Choroid plexus epithelial cell (primary cell): ENCODE measurements at regions not wholly inside any gene's neighbourhood (a gene's known extent, or its start where the extent isn't known, plus 50 kb on each side); places are given as distances from the start of the nearest gene placed in this dataset.

Experiments used
- DNase-seq: peaks from one replicate; pipeline ENCODE4 v3.0.0-alpha.2; 2010; ENCODE audit warnings: low read depth
- H3K4me3 ChIP-seq: 2 replicates; pipeline ENCODE4 v1.5.1; 2011; ENCODE audit warnings: low read depth, mild to moderate bottlenecking, control low read depth, low read length, moderate library complexity
- TF ChIP-seq, protein P1 (sequence below): conservative IDR thresholded peaks from 2 replicates; pipeline ENCODE4 v1.5.1; 2011; ENCODE audit warnings: low read depth, mild to moderate bottlenecking, control low read depth, inconsistent platforms, low read length, moderate library complexity

GRCh38 chr14:89613260-89614008 lies 196.4 kb upstream of the FOXN3 start:
- TF ChIP-seq, protein P1, sequence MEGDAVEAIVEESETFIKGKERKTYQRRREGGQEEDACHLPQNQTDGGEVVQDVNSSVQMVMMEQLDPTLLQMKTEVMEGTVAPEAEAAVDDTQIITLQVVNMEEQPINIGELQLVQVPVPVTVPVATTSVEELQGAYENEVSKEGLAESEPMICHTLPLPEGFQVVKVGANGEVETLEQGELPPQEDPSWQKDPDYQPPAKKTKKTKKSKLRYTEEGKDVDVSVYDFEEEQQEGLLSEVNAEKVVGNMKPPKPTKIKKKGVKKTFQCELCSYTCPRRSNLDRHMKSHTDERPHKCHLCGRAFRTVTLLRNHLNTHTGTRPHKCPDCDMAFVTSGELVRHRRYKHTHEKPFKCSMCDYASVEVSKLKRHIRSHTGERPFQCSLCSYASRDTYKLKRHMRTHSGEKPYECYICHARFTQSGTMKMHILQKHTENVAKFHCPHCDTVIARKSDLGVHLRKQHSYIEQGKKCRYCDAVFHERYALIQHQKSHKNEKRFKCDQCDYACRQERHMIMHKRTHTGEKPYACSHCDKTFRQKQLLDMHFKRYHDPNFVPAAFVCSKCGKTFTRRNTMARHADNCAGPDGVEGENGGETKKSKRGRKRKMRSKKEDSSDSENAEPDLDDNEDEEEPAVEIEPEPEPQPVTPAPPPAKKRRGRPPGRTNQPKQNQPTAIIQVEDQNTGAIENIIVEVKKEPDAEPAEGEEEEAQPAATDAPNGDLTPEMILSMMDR, result no peak
- DNase-seq, result no peak
- H3K4me3 ChIP-seq, result no peak overlapping the region

- DNase-seq, result no peak
- no peak overlapping the region for H3K4me3 ChIP-seq
- TF ChIP-seq, protein P1, result no peak
These were observed 192.6 kb upstream of the FOXN3 start for GRCh38 chr14:89609500-89610100.

- H3K4me3 ChIP-seq, result no peak overlapping the region
- TF ChIP-seq, protein P1, result no peak
- no peak for DNase-seq
These were observed 190.4 kb upstream of the FOXN3 start for GRCh38 chr14:89607453-89607852.

- DNase-seq, result no peak
- TF ChIP-seq, protein P1, result no peak
- no peak overlapping the region for H3K4me3 ChIP-seq
These were observed 187.0 kb upstream of the FOXN3 start for GRCh38 chr14:89603938-89604480.

GRCh38 chr14:89600950-89601826 lies 184.2 kb upstream of the FOXN3 start:
- TF ChIP-seq, protein P1, result no peak
- no peak for DNase-seq
- no peak overlapping the region for H3K4me3 ChIP-seq

- DNase-seq, result no peak
- TF ChIP-seq, protein P1, result no peak
- H3K4me3 ChIP-seq, result no peak overlapping the region
These were observed 183.0 kb upstream of the FOXN3 start for GRCh38 chr14:89600029-89600428.
